OCI-LY1 (cell line): ENCODE measurements at regions not wholly inside any gene's neighbourhood (a gene's known extent, or its start where the extent isn't known, plus 50 kb on each side); places are given as distances from the start of the nearest gene placed in this dataset.

Experiments
- H2AFZ ChIP-seq: fragments of 200-600 bp; sonication (generic), shearing (Covaris generic); 2 replicates; pipeline ENCODE4 v1.6.0; 2014; ENCODE audit warnings: antibody characterized with exemption, mild to moderate bottlenecking, low read length
- H3F3A ChIP-seq: fragments of 200-600 bp; sonication (generic), shearing (Covaris generic); 2 replicates; pipeline ENCODE4 v1.6.0; 2014; ENCODE audit warnings: mild to moderate bottlenecking, antibody characterized with exemption, low read length, moderate library complexity; ENCODE audit not compliant: insufficient read depth
- H3K27ac ChIP-seq: fragments of 200-600 bp; sonication (generic); 2 replicates; pipeline ENCODE4 v1.5.1; 2014; ENCODE audit warnings: low read length, mixed run types, mild to moderate bottlenecking, low read depth; ENCODE audit not compliant: poor library complexity, severe bottlenecking
- H3K27me3 ChIP-seq: fragments of 200-600 bp; sonication (generic); 2 replicates; pipeline ENCODE4 v1.6.0; 2014; ENCODE audit warnings: antibody characterized with exemption, mild to moderate bottlenecking, low read length, moderate library complexity; ENCODE audit not compliant: insufficient read depth
- H3K36me3 ChIP-seq: fragments of 200-600 bp; sonication (generic); 2 replicates; pipeline ENCODE4 v1.6.1; 2014; ENCODE audit warnings: mild to moderate bottlenecking, antibody characterized with exemption, low read length, moderate library complexity, mixed read lengths; ENCODE audit not compliant: insufficient read depth
- H3K4me1 ChIP-seq: fragments of 200-600 bp; sonication (generic); 2 replicates; pipeline ENCODE4 v1.5.1; 2014; ENCODE audit warnings: mild to moderate bottlenecking, low read length, moderate library complexity; ENCODE audit not compliant: insufficient read depth, severe bottlenecking
- H3K4me2 ChIP-seq: fragments of 200-600 bp; sonication (generic), shearing (Covaris generic); 2 replicates; pipeline ENCODE4 v1.6.1; 2014; ENCODE audit warnings: low read length
- H3K4me3 ChIP-seq: fragments of 200-600 bp; sonication (generic); 2 replicates; pipeline ENCODE4 v1.5.1; 2014; ENCODE audit warnings: low read length, low read depth, mild to moderate bottlenecking, mixed read lengths; ENCODE audit not compliant: poor library complexity, severe bottlenecking
- H3K79me2 ChIP-seq: fragments of 200-600 bp; shearing (Covaris generic); 2 replicates; pipeline ENCODE4 v1.6.1; 2016; ENCODE audit warnings: mixed run types, low read length, mixed read lengths; ENCODE audit not compliant: insufficient read depth
- H3K9ac ChIP-seq: fragments of 200-600 bp; sonication (generic), shearing (Covaris generic); 2 replicates; pipeline ENCODE4 v1.6.1; 2014; ENCODE audit warnings: mild to moderate bottlenecking, low read length, mixed read lengths
- H3K9me2 ChIP-seq: fragments of 200-600 bp; sonication (generic), shearing (Covaris generic); 2 replicates; pipeline ENCODE4 v1.6.1; 2014; ENCODE audit warnings: low read depth, mild to moderate bottlenecking, low read length, mixed read lengths
- H3K9me3 ChIP-seq: fragments of 200-600 bp; shearing (Covaris generic); 2 replicates; pipeline ENCODE4 v1.6.1; 2014; ENCODE audit warnings: low read length, mixed read lengths
- H4K20me1 ChIP-seq: fragments of 200-600 bp; sonication (generic), shearing (Covaris generic); 2 replicates; pipeline ENCODE4 v1.6.0; 2016; ENCODE audit warnings: mild to moderate bottlenecking, low read length; ENCODE audit not compliant: insufficient read depth
- CTCF ChIP-seq: fragments of 200-600 bp; sonication (generic), shearing (Covaris generic); IDR thresholded peaks from 2 replicates; pipeline ENCODE4 v1.5.1; 2017; ENCODE audit warnings: mild to moderate bottlenecking, antibody characterized with exemption, low read length, moderate library complexity, mixed read lengths
- EZH2 ChIP-seq: fragments of 200-600 bp; sonication (generic), shearing (Covaris generic); IDR thresholded peaks from 2 replicates; pipeline ENCODE4 v1.8.0; 2017; ENCODE audit warnings: borderline replicate concordance, mixed run types, mild to moderate bottlenecking, antibody characterized with exemption, low read length, moderate library complexity, mixed read lengths

DNA sequence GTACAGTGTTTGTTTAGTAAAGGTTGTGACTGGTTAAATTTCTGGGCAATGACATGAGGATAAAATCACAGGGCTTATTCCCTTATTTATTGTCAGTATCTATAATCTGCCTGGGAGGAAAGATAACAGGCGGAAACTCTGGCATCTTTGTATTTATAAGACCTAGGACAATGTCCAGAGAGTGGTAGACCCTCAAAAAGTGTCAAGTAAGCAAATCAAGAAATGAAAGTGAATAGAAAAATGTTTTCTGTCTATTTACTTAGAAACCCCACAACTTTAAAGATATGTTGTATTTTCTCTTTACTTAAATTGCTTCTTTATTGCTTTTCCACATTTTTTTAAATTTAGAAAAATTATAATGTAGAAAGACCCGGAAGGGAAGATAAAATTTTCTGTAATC is 544.6 kb downstream of the EDEM1 start:
- H3K36me3 ChIP-seq = no peaks in the 10 kb centered on the region
- H3K27ac ChIP-seq = no peak overlapping the region
- H4K20me1 ChIP-seq = no peaks in the 10 kb centered on the region
- no peaks in the 10 kb centered on the region for H3K9me2 ChIP-seq
- H3K27me3 ChIP-seq = no peaks in the 10 kb centered on the region
- no peaks in the 10 kb centered on the region for H3K4me1 ChIP-seq
- H3F3A ChIP-seq = no peaks in the 10 kb centered on the region
- no peak overlapping the region for H3K4me3 ChIP-seq
- no peak overlapping the region for H3K4me2 ChIP-seq
- H3K79me2 ChIP-seq = no peaks in the 10 kb centered on the region
- H3K9ac ChIP-seq = no peak overlapping the region
- H2AFZ ChIP-seq = no peak overlapping the region
- no peaks in the 10 kb centered on the region for H3K9me3 ChIP-seq
- TF ChIP-seq EZH2 = no peak
- no peak for TF ChIP-seq CTCF

DNA sequence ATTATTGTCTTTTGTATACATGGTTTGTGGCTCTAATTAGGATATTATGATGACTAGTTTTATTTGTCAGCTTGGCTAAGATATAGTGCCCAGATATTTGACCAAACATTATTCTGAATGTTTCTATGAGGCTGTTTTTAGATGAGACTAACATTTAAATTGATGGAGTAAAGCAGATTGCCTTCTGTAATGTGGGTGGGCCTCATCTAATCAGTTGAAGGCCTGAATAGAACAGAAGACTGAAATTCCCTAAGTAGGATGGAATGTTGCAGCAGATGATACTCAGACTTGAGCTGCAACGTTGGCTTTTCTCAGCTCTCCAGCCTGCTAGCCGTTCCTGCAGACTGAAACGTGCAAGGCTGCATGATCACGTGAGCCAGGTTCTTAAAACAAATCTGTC is 546.5 kb downstream of the EDEM1 start:
- Histone ChIP-seq H3K36me3 (no peaks in the 10 kb centered on the region), H3K9ac (no peak overlapping the region), H3K27me3 (no peaks in the 10 kb centered on the region), H3K9me2 (no peaks in the 10 kb centered on the region), H3K9me3 (no peaks in the 10 kb centered on the region), H3K79me2 (no peaks in the 10 kb centered on the region), H3K4me3 (no peak overlapping the region), H3F3A (no peaks in the 10 kb centered on the region), H3K4me2 (no peak overlapping the region), H4K20me1 (no peaks in the 10 kb centered on the region), H2AFZ (no peak overlapping the region), H3K27ac (no peak overlapping the region), H3K4me1 (no peaks in the 10 kb centered on the region)
- no peak for TF ChIP-seq CTCF
- no peak for TF ChIP-seq EZH2

DNA sequence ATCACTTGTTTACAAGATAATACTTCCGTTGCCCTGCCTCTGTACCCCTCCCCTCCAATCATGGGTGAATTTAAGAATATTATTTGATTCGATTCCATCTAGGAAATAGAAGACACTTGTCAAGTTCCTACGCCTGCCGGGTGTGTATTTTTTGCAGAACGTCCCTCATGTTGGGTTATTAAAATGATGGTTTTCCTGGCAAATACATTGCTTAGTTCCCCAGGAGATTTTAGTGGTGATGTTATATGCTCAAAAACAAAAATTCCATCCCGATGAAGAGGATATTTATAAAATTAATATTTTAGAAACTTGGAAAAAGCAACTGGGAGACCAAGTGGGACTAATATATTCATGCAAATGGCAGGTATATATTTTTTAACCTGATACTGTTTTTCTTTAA is 548.4 kb downstream of the EDEM1 start:
- Histone ChIP-seq H3K27me3 (no peaks in the 10 kb centered on the region), H3K9ac (no peak overlapping the region), H2AFZ (no peak overlapping the region), H3F3A (no peaks in the 10 kb centered on the region), H3K9me3 (no peaks in the 10 kb centered on the region), H3K9me2 (no peaks in the 10 kb centered on the region), H3K4me1 (no peaks in the 10 kb centered on the region), H3K27ac (no peak overlapping the region), H3K4me3 (no peak overlapping the region), H3K79me2 (no peaks in the 10 kb centered on the region), H3K36me3 (no peaks in the 10 kb centered on the region), H4K20me1 (no peaks in the 10 kb centered on the region), H3K4me2 (no peak overlapping the region)
- no peak for TF ChIP-seq EZH2
- no peak for TF ChIP-seq CTCF
